K562 (cell line): ENCODE measurements at regions not wholly inside any gene's neighbourhood (a gene's known extent, or its start where the extent isn't known, plus 50 kb on each side); places are given as distances from the start of the nearest gene placed in this dataset.

Source experiments
- ATF1 ChIP-seq, 2 experiments: fragments of 450-650 bp in 1 of 2; IDR thresholded peaks; 2 replicates each; pipeline ENCODE4 v1.6.1; 2016; ENCODE audit warnings: missing compliant biosample characterization in 1 of 2, missing genetic modification characterization in 1 of 2
- CREB3L1 ChIP-seq: fragments of 450-650 bp; IDR thresholded peaks from 2 replicates; pipeline ENCODE4 v1.6.1; 2014; ENCODE audit warnings: low read depth, mild to moderate bottlenecking, moderate library complexity, borderline replicate concordance
- CXXC5 ChIP-seq: fragments of 250-450 bp; sonication (Bioruptor Pico); IDR thresholded peaks from 2 replicates; pipeline ENCODE4 v1.8.0; 2022; ENCODE audit warnings: inconsistent platforms, mild to moderate bottlenecking, moderate library complexity
- E4F1 ChIP-seq: fragments of 250-450 bp; sonication (Bioruptor Pico); IDR thresholded peaks from 2 replicates; pipeline ENCODE4 v1.5.0; 2021; ENCODE audit warnings: mild to moderate bottlenecking, borderline replicate concordance
- FOSL1 ChIP-seq: fragments of 200-800 bp; sonication (Bioruptor generic); conservative IDR thresholded peaks from 2 replicates; pipeline ENCODE4 v1.6.1; 2016; ENCODE audit warnings: missing genetic modification characterization, missing compliant biosample characterization
- HCFC1 ChIP-seq: IDR thresholded peaks from 2 replicates; pipeline ENCODE4 v1.6.1; 2012; ENCODE audit warnings: low read depth, low read length, improper control_type of control experiment
- MAFG ChIP-seq: fragments of 450-650 bp; conservative IDR thresholded peaks from 2 replicates; pipeline ENCODE4 v1.6.1; 2016; ENCODE audit warnings: missing genetic modification characterization, missing compliant biosample characterization
- MAZ ChIP-seq, 2 experiments: fragments of 450-650 bp in 1 of 2; sonication (generic) in 1 of 2; formaldehyde crosslinking; IDR thresholded peaks in 1 of 2; conservative IDR thresholded peaks in 1 of 2; 2 replicates each; pipeline versions ENCODE4 v1.4.0 to v1.5.0; 2020; ENCODE audit warnings: mild to moderate bottlenecking in 1 of 2, missing genetic modification reagents in 1 of 2
- MEF2D ChIP-seq: conservative IDR thresholded peaks from 2 replicates; pipeline ENCODE4 v1.6.1; 2016; ENCODE audit warnings: low read depth, missing genetic modification characterization, missing compliant biosample characterization
- NCOR1 ChIP-seq: fragments of 450-650 bp; IDR thresholded peaks from 2 replicates; pipeline ENCODE4 v1.6.1; 2016; ENCODE audit warnings: mild to moderate bottlenecking, moderate library complexity
- REST ChIP-seq, 2 experiments: fragments of 450-650 bp; formaldehyde crosslinking in 1 of 2; IDR thresholded peaks; 2 replicates each; pipeline versions ENCODE4 v1.4.0 to v1.6.1; 2014 to 2020; ENCODE audit warnings: mild to moderate bottlenecking in 2 of 2, borderline replicate concordance in 1 of 2, low read depth in 1 of 2
- TBL1XR1 ChIP-seq, 2 experiments: IDR thresholded peaks; 2 replicates each; pipeline ENCODE4 v1.6.1; 2012; ENCODE audit warnings: improper control_type of control experiment in 2 of 2, low read length in 2 of 2, mild to moderate bottlenecking in 1 of 2
- TRIM24 ChIP-seq, 2 experiments: fragments of 450-650 bp; IDR thresholded peaks; 2 replicates each; pipeline ENCODE4 v1.6.1; 2016
- ZKSCAN3 ChIP-seq: fragments of 250-450 bp; sonication (Bioruptor Pico); IDR thresholded peaks from 2 replicates; pipeline ENCODE4 v1.4.0; 2020
- ZNF707 ChIP-seq: fragments of 250-450 bp; sonication (Bioruptor Pico); conservative IDR thresholded peaks from 2 replicates; pipeline ENCODE4 v1.8.0; 2022; ENCODE audit warnings: inconsistent platforms, mild to moderate bottlenecking, moderate library complexity

- TF ChIP-seq REST (IDR thresholded peaks at IDR 0.05; ENCODE audit: borderline replicate concordance) (peak; percentile 94), REST (CRISPR knock-in tag; IDR thresholded peaks at IDR 0.05; ENCODE audit: low read depth) (no peak), FOSL1 (tag) (peak; percentile 62; the same call in 1 of the 2 replicates), MAZ (CRISPR knock-in tag; conservative IDR thresholded peaks at IDR 0.05 in 1 of 2, IDR thresholded peaks at IDR 0.05 in 1 of 2) (peak; percentile 10 to 39; a peak in 1 of 4 replicates), MAFG (0 out of 2 replicates have a peak, but pooled peaks have one; percentile 30), TRIM24 (IDR thresholded peaks at IDR 0.05) (peak; percentile 58 to 69), ZNF707 (no peak), ZKSCAN3 (CRISPR knock-in tag) (no peak), MEF2D (tag) (0 out of 2 replicates have a peak, but pooled peaks have one; percentile 16), NCOR1 (peak; percentile 39), CREB3L1 (0 out of 2 replicates have a peak, but pooled peaks have one; percentile 21), TBL1XR1 (IDR thresholded peaks at IDR 0.05; ENCODE audit: low read length in 2 of 2) (peak; percentile 29 to 75; a peak in 2 of 4 replicates), ATF1 (CRISPR knock-in tag; IDR thresholded peaks at IDR 0.05) (no peak), ATF1 (tag; IDR thresholded peaks at IDR 0.05) (peak; percentile 25; the same call in 1 of the 2 replicates), CXXC5 (CRISPR knock-in tag) (peak; percentile 60), HCFC1 (peak; percentile 20; the same call in 1 of the 2 replicates), E4F1 (CRISPR knock-in tag) (no peak)
These were observed 459.2 kb upstream of the RUNX1 start (continued) for GRCh38 chr21:35508139-35508888.
